HG02610 (cell line): ENCODE measurements at regions not wholly inside any gene's neighbourhood (a gene's known extent, or its start where the extent isn't known, plus 50 kb on each side); places are given as distances from the start of the nearest gene placed in this dataset.
"Not testable (repeated sequence)": the region's sequence is repeated elsewhere in the genome, so short reads cannot be mapped to it uniquely, and the experiment has no call there.

Experiments used
- ATAC-seq: cut with Tn5 transposase; IDR thresholded peaks from one replicate; pipeline ENCODE4 v1.9.1; 2021; ENCODE audit warnings: mild to moderate bottlenecking, moderate library complexity; ENCODE audit not compliant: unreplicated experiment

GRCh38 chr6:113354204-113354895 is 502.8 kb upstream of the MARCKS start:
- no peak for ATAC-seq

- no peak for ATAC-seq
These were observed 501.0 kb upstream of the MARCKS start for GRCh38 chr6:113356139-113356538.

GRCh38 chr6:113357041-113357440 is 500.1 kb upstream of the MARCKS start:
- no peak for ATAC-seq

GRCh38 chr6:113358063-113358583 is 499.0 kb upstream of the MARCKS start:
- no peak for ATAC-seq

GRCh38 chr6:113359155-113360140 is 497.7 kb upstream of the MARCKS start:
- no peak for ATAC-seq

- no peak for ATAC-seq
These were observed 496.0 kb upstream of the MARCKS start for GRCh38 chr6:113361014-113361645.

GRCh38 chr6:113362301-113363047 is 494.7 kb upstream of the MARCKS start:
- no peak for ATAC-seq

GRCh38 chr6:113363048-113363798 is 493.9 kb upstream of the MARCKS start:
- no peak for ATAC-seq

GRCh38 chr6:113363866-113364265 is 493.3 kb upstream of the MARCKS start:
- ATAC-seq: no peak

GRCh38 chr6:113364766-113365165 is 492.4 kb upstream of the MARCKS start:
- no peak for ATAC-seq

- ATAC-seq: no peak
These were observed 492.0 kb upstream of the MARCKS start for GRCh38 chr6:113365191-113365590.

- ATAC-seq: no peak
These were observed 490.6 kb upstream of the MARCKS start for GRCh38 chr6:113366505-113366904.

- no peak for ATAC-seq
These were observed 486.3 kb upstream of the MARCKS start for GRCh38 chr6:113370508-113371502.

GRCh38 chr6:113375466-113375865 is 481.7 kb upstream of the MARCKS start:
- ATAC-seq: not testable (repeated sequence)

- ATAC-seq: no peak
These were observed 480.9 kb upstream of the MARCKS start for GRCh38 chr6:113375950-113376846.

GRCh38 chr6:113376847-113377165 is 480.3 kb upstream of the MARCKS start:
- no peak for ATAC-seq

GRCh38 chr6:113377362-113377942 is 479.7 kb upstream of the MARCKS start:
- ATAC-seq: peak; percentile 79
